ENCODE measurements at regions not wholly inside any gene's neighbourhood (a gene's known extent, or its start where the extent isn't known, plus 50 kb on each side); places are given as distances from the start of the nearest gene placed in this dataset.

DNA sequence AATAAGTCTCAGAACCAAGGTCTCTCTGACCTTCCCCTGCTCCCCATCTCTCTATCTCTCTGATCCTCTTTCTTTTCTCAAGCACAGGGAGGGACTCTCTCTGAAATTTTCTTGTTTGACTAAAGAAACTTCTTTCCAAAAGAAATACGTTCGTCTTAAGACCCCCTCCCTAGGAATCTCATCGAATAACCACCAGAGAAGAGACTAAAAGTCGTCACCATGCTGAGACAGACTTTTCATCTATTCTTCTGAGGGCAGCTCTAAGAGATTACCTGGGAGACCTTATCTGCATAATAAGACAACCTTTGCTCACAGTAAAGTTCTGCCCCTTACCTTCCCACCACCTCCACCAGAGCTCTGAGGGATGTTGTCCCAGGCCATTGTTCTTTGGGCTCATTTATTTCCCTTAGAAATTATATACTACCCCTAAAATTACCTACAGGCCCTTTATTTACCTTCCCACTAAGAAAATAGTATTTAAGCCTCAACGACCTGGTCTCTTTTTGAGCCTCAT is 133.7 kb upstream of the EEF2KMT start:
- no peaks in the 10 kb centered on the region for H3K79me2 ChIP-seq (ENCODE audit: insufficient read depth, low read length)
- peaks cover 0 to 8% of the 10 kb centered on the region in 2 experiments; a peak in 2 of 5 replicates for H3K27me3 ChIP-seq (ENCODE audit: control insufficient read depth in 1 of 2, insufficient read depth in 2 of 2, low read length in 2 of 2)
- no TSS peak for BruUV-seq (replicated peaks)
- H3K4me1 ChIP-seq (ENCODE audit: insufficient read depth, low read length): no peaks in the 10 kb centered on the region
- in situ Hi-C loops (cut with HindIII; ENCODE audit: extremely low pct_ligation_motif_present, low pct_unique_long_range_greater_than_20kb) (loop anchor here (25.0 kb wide), 1 partner anchor 381 kb away; no protein-coding TSS in a partner anchor), intact Hi-C loops (cut with micrococcal nuclease; ENCODE audit: unreplicated experiment) (no loop called here)
- WGBS (ENCODE audit: low lambda C conversion rate): 13% methylated on average over 5 of the region's 5 CpGs
- ATAC-seq: no peak
- no peak overlapping the region for H3K4me3 ChIP-seq (replicated peaks in 1 of 3; ENCODE audit: insufficient read depth in 1 of 3, low read depth in 2 of 3, low read length in 3 of 3)
- no peak overlapping the region for H2AFZ ChIP-seq (ENCODE audit: low read length)
- H3K9me3 ChIP-seq (ENCODE audit: low read length): 0 out of 2 replicates have a peak, but pooled peaks cover 4% of the 10 kb centered on the region
- no peak for FAIRE-seq
- no peaks in the 10 kb centered on the region for H3K36me3 ChIP-seq (replicated peaks in 1 of 2; ENCODE audit: control insufficient read depth in 1 of 2, insufficient read depth in 2 of 2, low read length in 2 of 2)
- POLR2A ChIA-PET: no interaction called here
- H4K20me1 ChIP-seq (ENCODE audit: insufficient read depth, low read length): no peaks in the 10 kb centered on the region; the same call in 1 of the 2 replicates
- H3K27ac ChIP-seq (ENCODE audit: extremely low read length, insufficient read depth, low read length): no peak overlapping the region
- DNase-seq (ENCODE audit: low spot score): no peak
- CTCF ChIA-PET (ENCODE audit: low intra/inter-chr PET ratio, low total read pairs): no interaction called here
- no peak overlapping the region for H3K4me2 ChIP-seq (ENCODE audit: low read depth, low read length)
- TF ChIP-seq ZNF3 (CRISPR knock-in tag; IDR thresholded peaks at IDR 0.05) (no peak), ZNF530 (CRISPR knock-in tag; IDR thresholded peaks at IDR 0.05; ENCODE audit: low read depth) (peak; percentile 70; the same call in 1 of the 2 replicates)
- no peak overlapping the region for H3K9ac ChIP-seq (ENCODE audit: insufficient read depth, low read depth, low read length)

DNA sequence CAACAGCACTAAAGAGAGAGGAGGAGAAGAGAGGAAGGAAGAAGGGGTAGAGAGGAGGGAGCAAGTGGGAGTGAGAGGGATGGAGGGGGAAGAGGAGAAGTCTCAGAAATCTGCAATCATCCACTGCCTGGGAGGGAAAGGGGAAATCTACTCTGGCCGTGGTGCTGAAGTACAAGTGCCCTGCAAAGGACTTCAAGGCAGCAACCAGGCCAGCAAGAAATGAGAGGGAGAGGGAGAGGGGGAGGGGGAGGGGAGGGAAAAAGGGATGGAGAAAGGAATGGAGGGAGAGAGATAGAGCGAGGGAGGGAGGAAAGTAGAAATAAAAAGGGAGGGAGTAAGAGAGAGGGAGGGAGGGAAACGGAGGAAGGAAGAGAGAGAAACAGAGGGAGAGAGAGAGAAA is 130.8 kb upstream of the EEF2KMT start:
- no peaks in the 10 kb centered on the region for H3K36me3 ChIP-seq (replicated peaks in 1 of 2; ENCODE audit: control insufficient read depth in 1 of 2, insufficient read depth in 2 of 2, low read length in 2 of 2)
- ATAC-seq (no peak), DNase-seq (ENCODE audit: low spot score) (no peak), FAIRE-seq (no peak)
- H4K20me1 ChIP-seq (ENCODE audit: insufficient read depth, low read length): no peaks in the 10 kb centered on the region; the same call in 1 of the 2 replicates
- no TSS peak for BruUV-seq (replicated peaks)
- ChIA-PET POLR2A (no interaction called here), CTCF (ENCODE audit: low intra/inter-chr PET ratio, low total read pairs) (no interaction called here)
- no peaks in the 10 kb centered on the region for H3K79me2 ChIP-seq (ENCODE audit: insufficient read depth, low read length)
- intact Hi-C loops (cut with micrococcal nuclease; ENCODE audit: unreplicated experiment) (no loop called here), in situ Hi-C loops (cut with HindIII; ENCODE audit: extremely low pct_ligation_motif_present, low pct_unique_long_range_greater_than_20kb) (loop anchor here (25.0 kb wide), 1 partner anchor 384 kb away; no protein-coding TSS in a partner anchor)
- H3K4me3 ChIP-seq (replicated peaks in 1 of 3; ENCODE audit: insufficient read depth in 1 of 3, low read depth in 2 of 3, low read length in 3 of 3): no peak overlapping the region
- no peaks in the 10 kb centered on the region for H3K4me1 ChIP-seq (ENCODE audit: insufficient read depth, low read length)
- H3K27me3 ChIP-seq (ENCODE audit: control insufficient read depth in 1 of 2, insufficient read depth in 2 of 2, low read length in 2 of 2): peaks cover 2 to 27% of the 10 kb centered on the region in 2 experiments; a peak in 3 of 5 replicates
- WGBS (ENCODE audit: low lambda C conversion rate): 20% methylated on average over 3 of the region's 3 CpGs
- no peak overlapping the region for H2AFZ ChIP-seq (ENCODE audit: low read length)
- no peak overlapping the region for H3K9ac ChIP-seq (ENCODE audit: insufficient read depth, low read depth, low read length)
- H3K9me3 ChIP-seq (ENCODE audit: low read length): 0 out of 2 replicates have a peak, but pooled peaks cover 4% of the 10 kb centered on the region
- H3K27ac ChIP-seq (ENCODE audit: extremely low read length, insufficient read depth, low read length): no peak overlapping the region
- H3K4me2 ChIP-seq (ENCODE audit: low read depth, low read length): no peak overlapping the region
- TF ChIP-seq THAP11 (CRISPR knock-in tag; IDR thresholded peaks at IDR 0.05): no peak
- TF ChIP-seq ZNF598 (CRISPR knock-in tag; IDR thresholded peaks at IDR 0.05; ENCODE audit: borderline replicate concordance): no peak
- TF ChIP-seq RAD21 (CRISPR knock-in tag; IDR thresholded peaks at IDR 0.05): no peak
- TF ChIP-seq DMAP1 (CRISPR knock-in tag; IDR thresholded peaks at IDR 0.05): no peak
- TF ChIP-seq, protein P1, sequence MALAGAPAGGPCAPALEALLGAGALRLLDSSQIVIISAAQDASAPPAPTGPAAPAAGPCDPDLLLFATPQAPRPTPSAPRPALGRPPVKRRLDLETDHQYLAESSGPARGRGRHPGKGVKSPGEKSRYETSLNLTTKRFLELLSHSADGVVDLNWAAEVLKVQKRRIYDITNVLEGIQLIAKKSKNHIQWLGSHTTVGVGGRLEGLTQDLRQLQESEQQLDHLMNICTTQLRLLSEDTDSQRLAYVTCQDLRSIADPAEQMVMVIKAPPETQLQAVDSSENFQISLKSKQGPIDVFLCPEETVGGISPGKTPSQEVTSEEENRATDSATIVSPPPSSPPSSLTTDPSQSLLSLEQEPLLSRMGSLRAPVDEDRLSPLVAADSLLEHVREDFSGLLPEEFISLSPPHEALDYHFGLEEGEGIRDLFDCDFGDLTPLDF (CRISPR knock-in tag; IDR thresholded peaks at IDR 0.05): no peak
- TF ChIP-seq, protein P2, sequence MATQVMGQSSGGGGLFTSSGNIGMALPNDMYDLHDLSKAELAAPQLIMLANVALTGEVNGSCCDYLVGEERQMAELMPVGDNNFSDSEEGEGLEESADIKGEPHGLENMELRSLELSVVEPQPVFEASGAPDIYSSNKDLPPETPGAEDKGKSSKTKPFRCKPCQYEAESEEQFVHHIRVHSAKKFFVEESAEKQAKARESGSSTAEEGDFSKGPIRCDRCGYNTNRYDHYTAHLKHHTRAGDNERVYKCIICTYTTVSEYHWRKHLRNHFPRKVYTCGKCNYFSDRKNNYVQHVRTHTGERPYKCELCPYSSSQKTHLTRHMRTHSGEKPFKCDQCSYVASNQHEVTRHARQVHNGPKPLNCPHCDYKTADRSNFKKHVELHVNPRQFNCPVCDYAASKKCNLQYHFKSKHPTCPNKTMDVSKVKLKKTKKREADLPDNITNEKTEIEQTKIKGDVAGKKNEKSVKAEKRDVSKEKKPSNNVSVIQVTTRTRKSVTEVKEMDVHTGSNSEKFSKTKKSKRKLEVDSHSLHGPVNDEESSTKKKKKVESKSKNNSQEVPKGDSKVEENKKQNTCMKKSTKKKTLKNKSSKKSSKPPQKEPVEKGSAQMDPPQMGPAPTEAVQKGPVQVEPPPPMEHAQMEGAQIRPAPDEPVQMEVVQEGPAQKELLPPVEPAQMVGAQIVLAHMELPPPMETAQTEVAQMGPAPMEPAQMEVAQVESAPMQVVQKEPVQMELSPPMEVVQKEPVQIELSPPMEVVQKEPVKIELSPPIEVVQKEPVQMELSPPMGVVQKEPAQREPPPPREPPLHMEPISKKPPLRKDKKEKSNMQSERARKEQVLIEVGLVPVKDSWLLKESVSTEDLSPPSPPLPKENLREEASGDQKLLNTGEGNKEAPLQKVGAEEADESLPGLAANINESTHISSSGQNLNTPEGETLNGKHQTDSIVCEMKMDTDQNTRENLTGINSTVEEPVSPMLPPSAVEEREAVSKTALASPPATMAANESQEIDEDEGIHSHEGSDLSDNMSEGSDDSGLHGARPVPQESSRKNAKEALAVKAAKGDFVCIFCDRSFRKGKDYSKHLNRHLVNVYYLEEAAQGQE (IDR thresholded peaks at IDR 0.05; ENCODE audit: borderline replicate concordance in 1 of 2, low read depth in 1 of 2, low read length in 2 of 2): peak; percentile 45 to 87
- TF ChIP-seq ZNF282 (IDR thresholded peaks at IDR 0.05; ENCODE audit: partially characterized antibody): peak; percentile 47
- TF ChIP-seq ZNF777 (CRISPR knock-in tag; IDR thresholded peaks at IDR 0.05): no peak
- no peak for TF ChIP-seq MTF1 (CRISPR knock-in tag; IDR thresholded peaks at IDR 0.05)
- 0 out of 2 replicates have a peak, but pooled peaks have one; percentile 25 for TF ChIP-seq FOXA1 (IDR thresholded peaks at IDR 0.05)
- no peak for TF ChIP-seq FOXA1 (CRISPR knock-in tag; IDR thresholded peaks at IDR 0.05)
- peak; percentile 64; the same call in 1 of the 2 replicates for TF ChIP-seq MIER2 (CRISPR knock-in tag; IDR thresholded peaks at IDR 0.05)
- no peak for TF ChIP-seq ONECUT2 (CRISPR knock-in tag; IDR thresholded peaks at IDR 0.05)
- no peak for TF ChIP-seq ZNF75D (CRISPR knock-in tag; IDR thresholded peaks at IDR 0.05; ENCODE audit: borderline replicate concordance)
- TF ChIP-seq KDM3A (CRISPR knock-in tag; IDR thresholded peaks at IDR 0.05; ENCODE audit: low read depth): no peak

All from HepG2 (cell line).